HEK293 (cell line): ENCODE measurements at regions not wholly inside any gene's neighbourhood (a gene's known extent, or its start where the extent isn't known, plus 50 kb on each side); places are given as distances from the start of the nearest gene placed in this dataset.

Experiments used
- REPIN1 ChIP-seq: fragments of 450-650 bp; formaldehyde crosslinking; IDR thresholded peaks from 2 replicates; pipeline ENCODE4 v1.5.1; 2017; ENCODE audit warnings: missing biosample characterization, missing genetic modification characterization, low read depth
- ZBTB1 ChIP-seq: fragments of 450-650 bp; formaldehyde crosslinking; IDR thresholded peaks from 2 replicates; pipeline ENCODE4 v1.5.1; 2016; ENCODE audit warnings: missing biosample characterization, missing genetic modification characterization
- ZFP69B ChIP-seq: fragments of 450-650 bp; formaldehyde crosslinking; IDR thresholded peaks from 2 replicates; pipeline ENCODE4 v1.5.1; 2016; ENCODE audit warnings: missing biosample characterization, missing genetic modification characterization
- ZNF121 ChIP-seq: fragments of 450-650 bp; formaldehyde crosslinking; IDR thresholded peaks from 2 replicates; pipeline ENCODE4 v1.5.1; 2016; ENCODE audit warnings: missing biosample characterization, missing genetic modification characterization
- ZNF157 ChIP-seq: fragments of 450-650 bp; formaldehyde crosslinking; IDR thresholded peaks from 2 replicates; pipeline ENCODE4 v1.5.1; 2016; ENCODE audit warnings: missing biosample characterization, missing genetic modification characterization
- TF ChIP-seq, protein P1 (sequence below): fragments of 450-650 bp; formaldehyde crosslinking; IDR thresholded peaks from 2 replicates; pipeline ENCODE4 v1.5.1; 2016; ENCODE audit warnings: missing biosample characterization, missing genetic modification characterization
- TF ChIP-seq, protein P2 (sequence below): fragments of 450-650 bp; formaldehyde crosslinking; IDR thresholded peaks from 2 replicates; pipeline ENCODE4 v1.5.1; 2016; ENCODE audit warnings: missing biosample characterization, missing genetic modification characterization

DNA sequence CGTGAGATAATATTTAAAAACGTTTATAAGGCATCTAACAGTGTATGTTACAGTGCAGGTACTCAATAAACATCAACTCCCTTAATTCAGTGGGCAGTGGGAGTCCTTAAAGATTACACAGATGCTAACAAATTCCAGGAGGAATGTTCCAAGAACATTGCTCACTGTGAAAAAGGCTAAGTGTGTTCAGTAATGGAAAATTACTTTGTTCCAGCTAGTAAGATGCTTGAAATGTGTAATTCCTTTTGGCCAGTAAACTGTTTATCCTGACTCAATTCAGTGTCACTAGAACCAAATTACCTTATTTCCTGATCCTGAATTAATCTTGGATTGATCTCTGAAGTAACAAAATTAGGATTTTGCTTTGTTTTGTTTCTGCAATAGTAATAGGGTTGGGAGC lies 54.2 kb upstream of the SEMA6D start:
- TF ChIP-seq ZNF157: no peak
- no peak for TF ChIP-seq ZBTB1 (tag by site-specific recombination)
- no peak for TF ChIP-seq ZFP69B
- TF ChIP-seq ZNF121 (tag by site-specific recombination): no peak
- TF ChIP-seq, protein P1, sequence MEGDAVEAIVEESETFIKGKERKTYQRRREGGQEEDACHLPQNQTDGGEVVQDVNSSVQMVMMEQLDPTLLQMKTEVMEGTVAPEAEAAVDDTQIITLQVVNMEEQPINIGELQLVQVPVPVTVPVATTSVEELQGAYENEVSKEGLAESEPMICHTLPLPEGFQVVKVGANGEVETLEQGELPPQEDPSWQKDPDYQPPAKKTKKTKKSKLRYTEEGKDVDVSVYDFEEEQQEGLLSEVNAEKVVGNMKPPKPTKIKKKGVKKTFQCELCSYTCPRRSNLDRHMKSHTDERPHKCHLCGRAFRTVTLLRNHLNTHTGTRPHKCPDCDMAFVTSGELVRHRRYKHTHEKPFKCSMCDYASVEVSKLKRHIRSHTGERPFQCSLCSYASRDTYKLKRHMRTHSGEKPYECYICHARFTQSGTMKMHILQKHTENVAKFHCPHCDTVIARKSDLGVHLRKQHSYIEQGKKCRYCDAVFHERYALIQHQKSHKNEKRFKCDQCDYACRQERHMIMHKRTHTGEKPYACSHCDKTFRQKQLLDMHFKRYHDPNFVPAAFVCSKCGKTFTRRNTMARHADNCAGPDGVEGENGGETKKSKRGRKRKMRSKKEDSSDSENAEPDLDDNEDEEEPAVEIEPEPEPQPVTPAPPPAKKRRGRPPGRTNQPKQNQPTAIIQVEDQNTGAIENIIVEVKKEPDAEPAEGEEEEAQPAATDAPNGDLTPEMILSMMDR (tag by site-specific recombination): no peak
- TF ChIP-seq, protein P2, sequence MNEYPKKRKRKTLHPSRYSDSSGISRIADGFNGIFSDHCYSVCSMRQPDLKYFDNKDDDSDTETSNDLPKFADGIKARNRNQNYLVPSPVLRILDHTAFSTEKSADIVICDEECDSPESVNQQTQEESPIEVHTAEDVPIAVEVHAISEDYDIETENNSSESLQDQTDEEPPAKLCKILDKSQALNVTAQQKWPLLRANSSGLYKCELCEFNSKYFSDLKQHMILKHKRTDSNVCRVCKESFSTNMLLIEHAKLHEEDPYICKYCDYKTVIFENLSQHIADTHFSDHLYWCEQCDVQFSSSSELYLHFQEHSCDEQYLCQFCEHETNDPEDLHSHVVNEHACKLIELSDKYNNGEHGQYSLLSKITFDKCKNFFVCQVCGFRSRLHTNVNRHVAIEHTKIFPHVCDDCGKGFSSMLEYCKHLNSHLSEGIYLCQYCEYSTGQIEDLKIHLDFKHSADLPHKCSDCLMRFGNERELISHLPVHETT (tag by site-specific recombination): no peak
- TF ChIP-seq REPIN1 (tag by site-specific recombination): no peak
